HL-60 (cell line): ENCODE measurements at regions not wholly inside any gene's neighbourhood (a gene's known extent, or its start where the extent isn't known, plus 50 kb on each side); places are given as distances from the start of the nearest gene placed in this dataset.
"Not testable (repeated sequence)": the region's sequence is repeated elsewhere in the genome, so short reads cannot be mapped to it uniquely, and the experiment has no call there.

Source experiments
- DNase-seq, 2 experiments: peaks; one replicate each; pipeline ENCODE4 v3.0.0-alpha.2; 2010 to 2020; ENCODE audit warnings: low read depth in 1 of 2, low spot score in 1 of 2
- H3K27ac ChIP-seq: fragments of 250-450 bp; sonication (Bioruptor Pico); replicated peaks from 2 replicates; pipeline ENCODE4 v1.5.1; 2020; ENCODE audit warnings: mild to moderate bottlenecking, moderate library complexity
- H3K27me3 ChIP-seq: fragments of 250-450 bp; sonication (Bioruptor Pico); 2 replicates; pipeline ENCODE4 v1.5.1; 2021; ENCODE audit warnings: mild to moderate bottlenecking, moderate library complexity; ENCODE audit not compliant: insufficient read depth, poor library complexity, severe bottlenecking
- H3K4me3 ChIP-seq: replicated peaks from 2 replicates; pipeline ENCODE4 v1.5.1; 2011; ENCODE audit warnings: mild to moderate bottlenecking, control low read depth, low read length; ENCODE audit not compliant: insufficient read depth
- GABPA ChIP-seq: IDR thresholded peaks from 2 replicates; pipeline ENCODE4 v1.6.1; 2012; ENCODE audit warnings: low read depth
- POLR2AphosphoS5 ChIP-seq: IDR thresholded peaks from 2 replicates; pipeline ENCODE4 v1.6.1; 2012; ENCODE audit warnings: low read depth
- SPI1 ChIP-seq: IDR thresholded peaks from 2 replicates; pipeline ENCODE4 v1.6.1; 2012; ENCODE audit warnings: low read depth, mild to moderate bottlenecking, borderline replicate concordance
- TF ChIP-seq, protein P1 (sequence below): IDR thresholded peaks from one replicate; pipeline ENCODE4 v1.5.1; 2011; ENCODE audit warnings: low read length, control low read depth, inconsistent platforms; ENCODE audit not compliant: insufficient read depth
- TF ChIP-seq, protein P2 (sequence below): IDR thresholded peaks from 2 replicates; pipeline ENCODE4 v1.6.1; 2012; ENCODE audit warnings: low read depth; ENCODE audit not compliant: insufficient replicate concordance

DNA sequence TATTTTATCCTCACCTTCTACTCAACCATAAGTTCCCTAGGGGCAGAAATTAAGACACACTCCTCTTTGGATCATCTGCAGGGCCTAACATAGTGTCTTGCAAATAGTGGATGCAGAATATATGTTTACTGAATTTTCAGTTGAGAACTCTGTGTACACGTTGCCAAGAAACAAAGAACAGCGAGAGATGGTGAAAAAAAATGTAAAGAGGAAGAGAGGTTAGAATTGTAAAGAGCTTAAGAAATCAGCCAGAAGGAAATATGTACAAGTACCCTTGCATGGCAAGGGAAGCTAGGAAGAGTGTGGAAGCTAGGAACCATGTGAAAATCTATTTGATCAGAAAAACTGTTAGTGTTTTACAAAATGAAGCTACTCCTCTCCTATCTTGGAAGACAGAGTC lies 431.0 kb downstream of the SMARCA1 start:
- DNase-seq, result no peak
- no peak overlapping the region for H3K4me3 ChIP-seq
- H3K27me3 ChIP-seq, result no peaks in the 10 kb centered on the region
- TF ChIP-seq POLR2AphosphoS5 (no peak), GABPA (no peak), SPI1 (no peak)
- TF ChIP-seq, protein P1, sequence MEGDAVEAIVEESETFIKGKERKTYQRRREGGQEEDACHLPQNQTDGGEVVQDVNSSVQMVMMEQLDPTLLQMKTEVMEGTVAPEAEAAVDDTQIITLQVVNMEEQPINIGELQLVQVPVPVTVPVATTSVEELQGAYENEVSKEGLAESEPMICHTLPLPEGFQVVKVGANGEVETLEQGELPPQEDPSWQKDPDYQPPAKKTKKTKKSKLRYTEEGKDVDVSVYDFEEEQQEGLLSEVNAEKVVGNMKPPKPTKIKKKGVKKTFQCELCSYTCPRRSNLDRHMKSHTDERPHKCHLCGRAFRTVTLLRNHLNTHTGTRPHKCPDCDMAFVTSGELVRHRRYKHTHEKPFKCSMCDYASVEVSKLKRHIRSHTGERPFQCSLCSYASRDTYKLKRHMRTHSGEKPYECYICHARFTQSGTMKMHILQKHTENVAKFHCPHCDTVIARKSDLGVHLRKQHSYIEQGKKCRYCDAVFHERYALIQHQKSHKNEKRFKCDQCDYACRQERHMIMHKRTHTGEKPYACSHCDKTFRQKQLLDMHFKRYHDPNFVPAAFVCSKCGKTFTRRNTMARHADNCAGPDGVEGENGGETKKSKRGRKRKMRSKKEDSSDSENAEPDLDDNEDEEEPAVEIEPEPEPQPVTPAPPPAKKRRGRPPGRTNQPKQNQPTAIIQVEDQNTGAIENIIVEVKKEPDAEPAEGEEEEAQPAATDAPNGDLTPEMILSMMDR, result no peak
- TF ChIP-seq, protein P2, sequence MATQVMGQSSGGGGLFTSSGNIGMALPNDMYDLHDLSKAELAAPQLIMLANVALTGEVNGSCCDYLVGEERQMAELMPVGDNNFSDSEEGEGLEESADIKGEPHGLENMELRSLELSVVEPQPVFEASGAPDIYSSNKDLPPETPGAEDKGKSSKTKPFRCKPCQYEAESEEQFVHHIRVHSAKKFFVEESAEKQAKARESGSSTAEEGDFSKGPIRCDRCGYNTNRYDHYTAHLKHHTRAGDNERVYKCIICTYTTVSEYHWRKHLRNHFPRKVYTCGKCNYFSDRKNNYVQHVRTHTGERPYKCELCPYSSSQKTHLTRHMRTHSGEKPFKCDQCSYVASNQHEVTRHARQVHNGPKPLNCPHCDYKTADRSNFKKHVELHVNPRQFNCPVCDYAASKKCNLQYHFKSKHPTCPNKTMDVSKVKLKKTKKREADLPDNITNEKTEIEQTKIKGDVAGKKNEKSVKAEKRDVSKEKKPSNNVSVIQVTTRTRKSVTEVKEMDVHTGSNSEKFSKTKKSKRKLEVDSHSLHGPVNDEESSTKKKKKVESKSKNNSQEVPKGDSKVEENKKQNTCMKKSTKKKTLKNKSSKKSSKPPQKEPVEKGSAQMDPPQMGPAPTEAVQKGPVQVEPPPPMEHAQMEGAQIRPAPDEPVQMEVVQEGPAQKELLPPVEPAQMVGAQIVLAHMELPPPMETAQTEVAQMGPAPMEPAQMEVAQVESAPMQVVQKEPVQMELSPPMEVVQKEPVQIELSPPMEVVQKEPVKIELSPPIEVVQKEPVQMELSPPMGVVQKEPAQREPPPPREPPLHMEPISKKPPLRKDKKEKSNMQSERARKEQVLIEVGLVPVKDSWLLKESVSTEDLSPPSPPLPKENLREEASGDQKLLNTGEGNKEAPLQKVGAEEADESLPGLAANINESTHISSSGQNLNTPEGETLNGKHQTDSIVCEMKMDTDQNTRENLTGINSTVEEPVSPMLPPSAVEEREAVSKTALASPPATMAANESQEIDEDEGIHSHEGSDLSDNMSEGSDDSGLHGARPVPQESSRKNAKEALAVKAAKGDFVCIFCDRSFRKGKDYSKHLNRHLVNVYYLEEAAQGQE, result no peak
- no peak overlapping the region for H3K27ac ChIP-seq

DNA sequence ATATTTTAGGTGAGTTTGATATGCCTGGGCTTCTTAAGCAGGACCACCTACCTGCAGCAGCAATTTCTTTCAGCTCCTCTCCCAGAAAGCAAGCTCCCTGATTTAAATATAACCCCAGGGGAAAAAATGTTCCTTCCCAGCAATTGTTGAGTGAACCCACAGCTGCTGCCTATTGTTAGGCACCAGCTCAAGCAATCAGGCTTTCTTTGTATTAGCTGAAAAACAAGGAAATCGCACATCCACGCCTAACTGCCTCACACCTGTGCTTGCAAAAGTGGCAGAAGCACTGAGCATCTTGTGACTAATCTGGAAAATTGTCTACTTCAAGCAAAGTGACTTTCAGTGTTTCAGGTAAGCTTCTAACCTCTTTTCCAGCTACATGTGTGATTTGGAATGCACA lies 432.2 kb downstream of the SMARCA1 start:
- DNase-seq, result no peak
- no peak overlapping the region for H3K4me3 ChIP-seq
- no peaks in the 10 kb centered on the region for H3K27me3 ChIP-seq
- TF ChIP-seq, protein P1, result no peak
- TF ChIP-seq, protein P2, result no peak
- TF ChIP-seq SPI1, result no peak
- TF ChIP-seq POLR2AphosphoS5, result no peak
- TF ChIP-seq GABPA, result no peak
- H3K27ac ChIP-seq, result no peak overlapping the region

DNA sequence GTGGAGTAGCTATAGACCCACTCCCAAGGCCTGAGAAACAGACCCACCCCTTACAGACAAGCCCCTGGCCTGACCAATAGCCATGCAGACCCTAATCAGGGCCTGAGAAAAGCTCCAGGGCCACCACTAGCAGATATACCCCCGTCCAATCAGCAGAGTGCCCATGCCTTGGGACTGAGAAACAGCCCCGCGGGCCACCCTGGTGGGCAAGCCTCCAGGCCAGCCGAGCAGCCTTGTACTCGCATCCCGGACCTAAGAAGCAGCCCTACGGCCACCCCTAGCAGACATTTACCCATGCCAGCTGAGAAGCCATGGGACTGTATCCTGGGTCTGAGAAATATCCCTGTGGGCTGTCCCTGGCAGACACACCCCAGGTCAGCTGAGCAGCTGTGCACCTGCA lies 436.5 kb downstream of the SMARCA1 start:
- H3K27me3 ChIP-seq, result no peaks in the 10 kb centered on the region
- DNase-seq, result no peak
- H3K27ac ChIP-seq, result no peak overlapping the region
- TF ChIP-seq, protein P2, result no peak
- TF ChIP-seq SPI1 (no peak), GABPA (no peak), POLR2AphosphoS5 (no peak)
- TF ChIP-seq, protein P1, result no peak
- H3K4me3 ChIP-seq, result no peak overlapping the region

DNA sequence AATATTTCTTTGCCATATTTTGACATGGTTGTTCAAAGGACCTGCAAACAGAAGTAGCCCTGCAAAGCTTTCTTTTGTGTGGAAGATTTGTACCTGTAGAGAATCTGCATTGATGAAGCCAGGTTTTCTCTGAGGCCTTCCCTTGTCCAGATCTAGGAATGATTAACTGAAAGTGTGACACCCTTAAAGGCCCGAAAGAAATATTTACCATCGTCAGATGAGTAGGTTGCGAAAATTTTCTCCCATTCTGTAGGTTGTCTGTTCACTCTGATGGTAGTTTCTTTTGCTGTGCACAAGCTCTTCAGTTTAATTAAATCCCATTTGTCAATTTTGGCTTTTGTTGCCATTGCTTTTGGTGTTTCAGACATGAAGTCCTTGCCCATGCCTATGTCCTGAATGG lies 439.0 kb downstream of the SMARCA1 start:
- not testable (repeated sequence) for H3K27me3 ChIP-seq, DNase-seq, H3K4me3 ChIP-seq, H3K27ac ChIP-seq
